OCI-LY7 (cell line): ENCODE measurements at regions not wholly inside any gene's neighbourhood (a gene's known extent, or its start where the extent isn't known, plus 50 kb on each side); places are given as distances from the start of the nearest gene placed in this dataset.

ENCODE experiments used
- EZH2phosphoT487 ChIP-seq: fragments of 200-600 bp; sonication (generic); IDR thresholded peaks from 2 replicates; pipeline ENCODE4 v1.6.1; 2018; ENCODE audit warnings: low read depth, borderline replicate concordance, mild to moderate bottlenecking, mixed run types, antibody characterized with exemption, low read length, moderate library complexity, mixed read lengths
- TF ChIP-seq, protein P1 (sequence below): fragments of 200-600 bp; sonication (generic); conservative IDR thresholded peaks from 2 replicates; pipeline ENCODE4 v1.5.1; 2014; ENCODE audit warnings: mild to moderate bottlenecking, antibody characterized with exemption, low read length, moderate library complexity, mixed read lengths

- TF ChIP-seq, protein P1, sequence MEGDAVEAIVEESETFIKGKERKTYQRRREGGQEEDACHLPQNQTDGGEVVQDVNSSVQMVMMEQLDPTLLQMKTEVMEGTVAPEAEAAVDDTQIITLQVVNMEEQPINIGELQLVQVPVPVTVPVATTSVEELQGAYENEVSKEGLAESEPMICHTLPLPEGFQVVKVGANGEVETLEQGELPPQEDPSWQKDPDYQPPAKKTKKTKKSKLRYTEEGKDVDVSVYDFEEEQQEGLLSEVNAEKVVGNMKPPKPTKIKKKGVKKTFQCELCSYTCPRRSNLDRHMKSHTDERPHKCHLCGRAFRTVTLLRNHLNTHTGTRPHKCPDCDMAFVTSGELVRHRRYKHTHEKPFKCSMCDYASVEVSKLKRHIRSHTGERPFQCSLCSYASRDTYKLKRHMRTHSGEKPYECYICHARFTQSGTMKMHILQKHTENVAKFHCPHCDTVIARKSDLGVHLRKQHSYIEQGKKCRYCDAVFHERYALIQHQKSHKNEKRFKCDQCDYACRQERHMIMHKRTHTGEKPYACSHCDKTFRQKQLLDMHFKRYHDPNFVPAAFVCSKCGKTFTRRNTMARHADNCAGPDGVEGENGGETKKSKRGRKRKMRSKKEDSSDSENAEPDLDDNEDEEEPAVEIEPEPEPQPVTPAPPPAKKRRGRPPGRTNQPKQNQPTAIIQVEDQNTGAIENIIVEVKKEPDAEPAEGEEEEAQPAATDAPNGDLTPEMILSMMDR: no peak
- no peak for TF ChIP-seq EZH2phosphoT487
Observed at GRCh38 chr10:64795847-64796246, 1274.6 kb downstream of the REEP3 start.
